ENCODE measurements at regions not wholly inside any gene's neighbourhood (a gene's known extent, or its start where the extent isn't known, plus 50 kb on each side); places are given as distances from the start of the nearest gene placed in this dataset.

- TF ChIP-seq FOXM1 (IDR thresholded peaks at IDR 0.05; ENCODE audit: borderline replicate concordance) (no peak), BHLHE40 (IDR thresholded peaks at IDR 0.05; ENCODE audit: borderline replicate concordance) (no peak), NFRKB (IDR thresholded peaks at IDR 0.05) (no peak), PKNOX1 (IDR thresholded peaks at IDR 0.05) (no peak), SP1 (IDR thresholded peaks at IDR 0.05) (no peak), FOXK2 (IDR thresholded peaks at IDR 0.05) (no peak), FOXA1 (IDR thresholded peaks at IDR 0.05) (no peak), ELF4 (IDR thresholded peaks at IDR 0.05) (no peak), HDGF (IDR thresholded peaks at IDR 0.05; ENCODE audit: borderline replicate concordance) (no peak), LEF1 (IDR thresholded peaks at IDR 0.05; ENCODE audit: borderline replicate concordance) (no peak), SUZ12 (IDR thresholded peaks at IDR 0.05) (no peak), TARDBP (IDR thresholded peaks at IDR 0.05) (no peak), ARNT (IDR thresholded peaks at IDR 0.05) (no peak), CTBP1 (IDR thresholded peaks at IDR 0.05; ENCODE audit: borderline replicate concordance) (no peak)
Observed at GRCh38 chr3:127354761-127355160, 66.9 kb upstream of the PRR20G start.

Data from HEK293T (cell line).